ENCODE measurements at regions not wholly inside any gene's neighbourhood (a gene's known extent, or its start where the extent isn't known, plus 50 kb on each side); places are given as distances from the start of the nearest gene placed in this dataset.

GRCh38 chr13:55199134-55199533 lies 1941.6 kb upstream of the PRR20A start:
- Histone ChIP-seq H2AFZ (ENCODE audit: low read length) (no peak overlapping the region), H3K4me2 (ENCODE audit: low read length) (no peak overlapping the region), H3K4me1 (ENCODE audit: insufficient read depth, low read length, poor library complexity, severe bottlenecking) (no peaks in the 10 kb centered on the region), H3K9me2 (ENCODE audit: insufficient read depth, low read length) (no peaks in the 10 kb centered on the region), H3K9me3 (ENCODE audit: low read length) (0 out of 2 replicates have a peak, but pooled peaks cover 5% of the 10 kb centered on the region), H3K36me3 (ENCODE audit: insufficient read depth, low read length) (no peaks in the 10 kb centered on the region), H4K20me1 (ENCODE audit: insufficient read depth, low read length) (no peaks in the 10 kb centered on the region), H3K27ac (ENCODE audit: low read depth, low read length, poor library complexity, severe bottlenecking) (no peak overlapping the region), H3K4me3 (ENCODE audit: low read depth, low read length, poor library complexity, severe bottlenecking) (no peak overlapping the region), H3K79me2 (ENCODE audit: insufficient read depth, low read depth, low read length) (no peaks in the 10 kb centered on the region)
- no peak for DNase-seq (ENCODE audit: low spot score)
- CTCF ChIA-PET (ENCODE audit: unreplicated experiment), result no interaction called here
- POLR2A ChIA-PET, result no interaction called here
- intact Hi-C loops (cut with micrococcal nuclease; ENCODE audit: unreplicated experiment), result no loop called here
- BruUV-seq (replicated peaks), result no TSS peak
- TF ChIP-seq CTCF (conservative IDR thresholded peaks at IDR 0.05; ENCODE audit: low read length), result no peak
- TF ChIP-seq EZH2phosphoT487 (IDR thresholded peaks at IDR 0.05; ENCODE audit: borderline replicate concordance, low read depth, low read length), result no peak

GRCh38 chr13:55214841-55215345 lies 1925.8 kb upstream of the PRR20A start:
- TF ChIP-seq EZH2phosphoT487 (IDR thresholded peaks at IDR 0.05; ENCODE audit: borderline replicate concordance, low read depth, low read length), result no peak
- no peak for TF ChIP-seq CTCF (conservative IDR thresholded peaks at IDR 0.05; ENCODE audit: low read length)
- no peak for DNase-seq (ENCODE audit: low spot score)
- intact Hi-C loops (cut with micrococcal nuclease; ENCODE audit: unreplicated experiment), result no loop called here
- H3K9me2 ChIP-seq (ENCODE audit: insufficient read depth, low read length), result no peaks in the 10 kb centered on the region
- no peaks in the 10 kb centered on the region for H4K20me1 ChIP-seq (ENCODE audit: insufficient read depth, low read length)
- H3K4me2 ChIP-seq (ENCODE audit: low read length), result no peak overlapping the region
- no peak overlapping the region for H2AFZ ChIP-seq (ENCODE audit: low read length)
- CTCF ChIA-PET (ENCODE audit: unreplicated experiment), result no interaction called here
- POLR2A ChIA-PET, result interaction anchor here (0.6 to 0.8 kb wide), 2 partner anchors 111 to 932 kb away, joined by 3 read pairs; no protein-coding TSS in a partner anchor
- H3K27ac ChIP-seq (ENCODE audit: low read depth, low read length, poor library complexity, severe bottlenecking), result no peak overlapping the region
- no peak overlapping the region for H3K4me3 ChIP-seq (ENCODE audit: low read depth, low read length, poor library complexity, severe bottlenecking)
- H3K79me2 ChIP-seq (ENCODE audit: insufficient read depth, low read depth, low read length), result no peaks in the 10 kb centered on the region
- BruUV-seq (replicated peaks), result no TSS peak
- H3K9me3 ChIP-seq (ENCODE audit: low read length), result no peaks in the 10 kb centered on the region
- H3K36me3 ChIP-seq (ENCODE audit: insufficient read depth, low read length), result no peaks in the 10 kb centered on the region
- H3K4me1 ChIP-seq (ENCODE audit: insufficient read depth, low read length, poor library complexity, severe bottlenecking), result no peaks in the 10 kb centered on the region

- no peak overlapping the region for H3K27ac ChIP-seq (ENCODE audit: low read depth, low read length, poor library complexity, severe bottlenecking)
- H3K9me2 ChIP-seq (ENCODE audit: insufficient read depth, low read length), result no peaks in the 10 kb centered on the region
- no peaks in the 10 kb centered on the region for H4K20me1 ChIP-seq (ENCODE audit: insufficient read depth, low read length)
- no peaks in the 10 kb centered on the region for H3K79me2 ChIP-seq (ENCODE audit: insufficient read depth, low read depth, low read length)
- H3K4me1 ChIP-seq (ENCODE audit: insufficient read depth, low read length, poor library complexity, severe bottlenecking), result no peaks in the 10 kb centered on the region
- ChIA-PET POLR2A (no interaction called here), CTCF (ENCODE audit: unreplicated experiment) (no interaction called here)
- no TSS peak for BruUV-seq (replicated peaks)
- intact Hi-C loops (cut with micrococcal nuclease; ENCODE audit: unreplicated experiment), result no loop called here
- H3K4me3 ChIP-seq (ENCODE audit: low read depth, low read length, poor library complexity, severe bottlenecking), result no peak overlapping the region
- no peak overlapping the region for H2AFZ ChIP-seq (ENCODE audit: low read length)
- DNase-seq (ENCODE audit: low spot score), result no peak
- no peaks in the 10 kb centered on the region for H3K36me3 ChIP-seq (ENCODE audit: insufficient read depth, low read length)
- H3K4me2 ChIP-seq (ENCODE audit: low read length), result no peak overlapping the region
- TF ChIP-seq CTCF (conservative IDR thresholded peaks at IDR 0.05; ENCODE audit: low read length), result no peak
- TF ChIP-seq EZH2phosphoT487 (IDR thresholded peaks at IDR 0.05; ENCODE audit: borderline replicate concordance, low read depth, low read length), result no peak
- H3K9me3 ChIP-seq (ENCODE audit: low read length), result 0 out of 2 replicates have a peak, but pooled peaks cover 4% of the 10 kb centered on the region
Measured at GRCh38 chr13:55219538-55219937, 1921.2 kb upstream of the PRR20A start.
